Lower leg skin (tissue), 3 donors: ENCODE measurements at regions not wholly inside any gene's neighbourhood (a gene's known extent, or its start where the extent isn't known, plus 50 kb on each side); places are given as distances from the start of the nearest gene placed in this dataset.

Experiments used
- POLR2A ChIP-seq, 2 donors: fragments of 450-650 bp; IDR thresholded peaks; one replicate each; pipeline ENCODE4 v1.6.1; 2016 to 2017; ENCODE audit warnings: antibody characterized with exemption in 2 of 2, mild to moderate bottlenecking in 1 of 2, moderate library complexity in 1 of 2
- TF ChIP-seq, protein P1 (sequence below), 3 donors: fragments of 450-650 bp; IDR thresholded peaks; one replicate each; pipeline ENCODE4 v1.5.1; 2016; ENCODE audit warnings: antibody characterized with exemption in 3 of 3, mild to moderate bottlenecking in 3 of 3, moderate library complexity in 2 of 3

DNA sequence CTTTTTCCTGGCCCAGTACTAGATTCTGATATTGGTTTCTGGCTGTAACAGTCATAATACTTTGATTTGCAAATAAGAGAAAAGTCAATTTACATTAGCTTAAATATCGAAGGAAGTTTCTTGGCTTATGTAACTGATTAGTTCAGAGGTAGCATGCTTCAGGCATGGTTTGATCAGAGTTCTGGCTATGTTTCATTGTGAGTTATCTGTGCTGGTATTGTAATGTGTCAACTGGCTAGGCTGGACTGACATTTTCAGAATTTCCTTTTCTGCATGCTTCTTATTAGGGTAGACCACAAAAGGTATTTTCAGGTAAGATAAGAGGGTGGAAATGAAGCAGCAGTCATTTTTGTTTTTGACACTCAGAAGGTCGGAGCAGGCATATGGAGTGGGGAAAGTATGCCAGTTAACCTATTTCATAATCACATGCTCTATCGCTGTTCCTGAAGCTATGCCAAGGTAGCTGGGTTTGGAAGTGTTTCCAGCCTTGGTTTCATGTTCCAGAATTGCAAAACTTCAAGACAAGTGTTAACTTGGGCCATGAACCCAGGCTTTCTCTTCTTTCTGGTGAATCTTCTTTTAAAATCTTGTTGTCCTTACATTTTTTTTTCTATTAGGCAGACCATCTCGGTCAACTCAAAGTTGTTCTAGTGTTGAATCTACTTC is 244.9 kb downstream of the DHX35 start:
- TF ChIP-seq, protein P1, sequence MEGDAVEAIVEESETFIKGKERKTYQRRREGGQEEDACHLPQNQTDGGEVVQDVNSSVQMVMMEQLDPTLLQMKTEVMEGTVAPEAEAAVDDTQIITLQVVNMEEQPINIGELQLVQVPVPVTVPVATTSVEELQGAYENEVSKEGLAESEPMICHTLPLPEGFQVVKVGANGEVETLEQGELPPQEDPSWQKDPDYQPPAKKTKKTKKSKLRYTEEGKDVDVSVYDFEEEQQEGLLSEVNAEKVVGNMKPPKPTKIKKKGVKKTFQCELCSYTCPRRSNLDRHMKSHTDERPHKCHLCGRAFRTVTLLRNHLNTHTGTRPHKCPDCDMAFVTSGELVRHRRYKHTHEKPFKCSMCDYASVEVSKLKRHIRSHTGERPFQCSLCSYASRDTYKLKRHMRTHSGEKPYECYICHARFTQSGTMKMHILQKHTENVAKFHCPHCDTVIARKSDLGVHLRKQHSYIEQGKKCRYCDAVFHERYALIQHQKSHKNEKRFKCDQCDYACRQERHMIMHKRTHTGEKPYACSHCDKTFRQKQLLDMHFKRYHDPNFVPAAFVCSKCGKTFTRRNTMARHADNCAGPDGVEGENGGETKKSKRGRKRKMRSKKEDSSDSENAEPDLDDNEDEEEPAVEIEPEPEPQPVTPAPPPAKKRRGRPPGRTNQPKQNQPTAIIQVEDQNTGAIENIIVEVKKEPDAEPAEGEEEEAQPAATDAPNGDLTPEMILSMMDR (IDR thresholded peaks at IDR 0.05), result no peak
- TF ChIP-seq POLR2A (IDR thresholded peaks at IDR 0.05), result no peak
